Activated CD8-positive, alpha-beta memory T cell treated with anti-CD3 and anti-CD28 coated beads, Interleukin-2, amount 10 ng/mL, durations not matched to agents 7 days and 5 days (primary cell): ENCODE measurements at regions not wholly inside any gene's neighbourhood (a gene's known extent, or its start where the extent isn't known, plus 50 kb on each side); places are given as distances from the start of the nearest gene placed in this dataset.

Experiments
- ATAC-seq: fragments of 150-1000 bp; cut with Tn5 transposase; one replicate; pipeline ENCODE4 v1.10.0; 2021; ENCODE audit warnings: moderate library complexity
- CTCF ChIA-PET: fragments of 350-600 bp; sonication (Branson Sonifier 250); formaldehyde crosslinking; loops from one replicate; lab custom pipeline; 2021; ENCODE audit warnings: antibody characterized with exemption; lab: Charles Lee
- DNase-seq: peaks from one replicate; pipeline ENCODE4 v3.0.0-alpha.2; 2020
- H3K27ac Mint-ChIP-seq: one replicate; pipeline ENCODE4 v1.8.0; 2021; ENCODE audit warnings: mild to moderate bottlenecking, mixed read lengths
- H3K27me3 Mint-ChIP-seq: one replicate; pipeline ENCODE4 v1.8.0; 2021; ENCODE audit warnings: mixed read lengths
- H3K36me3 Mint-ChIP-seq: one replicate; pipeline ENCODE4 v1.8.0; 2021; ENCODE audit warnings: mild to moderate bottlenecking, mixed read lengths
- H3K4me1 Mint-ChIP-seq: one replicate; pipeline ENCODE4 v1.8.0; 2021; ENCODE audit warnings: mixed read lengths
- H3K4me3 Mint-ChIP-seq: one replicate; pipeline ENCODE4 v1.8.0; 2021; ENCODE audit warnings: mild to moderate bottlenecking, moderate library complexity, mixed read lengths
- H3K9me3 Mint-ChIP-seq: one replicate; pipeline ENCODE4 v1.8.0; 2022; ENCODE audit warnings: low read depth, mixed read lengths

GRCh38 chr3:177563792-177564191 is 366.5 kb upstream of the TBL1XR1 start:
- no peak for ATAC-seq
- no peaks in the 10 kb centered on the region for H3K4me1 Mint-ChIP-seq
- no peak overlapping the region for H3K27ac Mint-ChIP-seq
- CTCF ChIA-PET: interaction anchor here (0.6 kb wide), 1 partner anchor 526 kb away, joined by 3 read pairs; no protein-coding TSS in a partner anchor
- no peaks in the 10 kb centered on the region for H3K27me3 Mint-ChIP-seq
- H3K9me3 Mint-ChIP-seq: no peaks in the 10 kb centered on the region
- DNase-seq: no peak
- no peak overlapping the region for H3K4me3 Mint-ChIP-seq
- H3K36me3 Mint-ChIP-seq: no peaks in the 10 kb centered on the region

- Mint-ChIP-seq H3K27me3 (no peaks in the 10 kb centered on the region), H3K9me3 (no peaks in the 10 kb centered on the region), H3K4me1 (no peaks in the 10 kb centered on the region), H3K36me3 (no peaks in the 10 kb centered on the region), H3K4me3 (no peak overlapping the region), H3K27ac (no peak overlapping the region)
- ATAC-seq (no peak), DNase-seq (no peak)
- CTCF ChIA-PET: no interaction called here
These were observed 368.7 kb upstream of the TBL1XR1 start for GRCh38 chr3:177565981-177566380.

- Mint-ChIP-seq H3K4me3 (no peak overlapping the region), H3K4me1 (no peaks in the 10 kb centered on the region), H3K27me3 (no peaks in the 10 kb centered on the region), H3K36me3 (no peaks in the 10 kb centered on the region), H3K27ac (no peak overlapping the region), H3K9me3 (no peaks in the 10 kb centered on the region)
- DNase-seq: no peak
- ATAC-seq: no peak
- CTCF ChIA-PET: interaction anchor here (0.9 to 1.1 kb wide), 2 partner anchors 14 to 17 kb away, joined by 3 read pairs; no protein-coding TSS in a partner anchor
These were observed 370.6 kb upstream of the TBL1XR1 start for GRCh38 chr3:177567833-177568232.

- Mint-ChIP-seq H3K4me1 (no peaks in the 10 kb centered on the region), H3K27ac (no peak overlapping the region), H3K4me3 (no peak overlapping the region), H3K27me3 (no peaks in the 10 kb centered on the region), H3K36me3 (no peaks in the 10 kb centered on the region), H3K9me3 (no peaks in the 10 kb centered on the region)
- no peak for DNase-seq
- ATAC-seq: no peak
- CTCF ChIA-PET: no interaction called here
These were observed 371.9 kb upstream of the TBL1XR1 start for GRCh38 chr3:177569193-177569592.

- Mint-ChIP-seq H3K27me3 (no peaks in the 10 kb centered on the region), H3K36me3 (no peaks in the 10 kb centered on the region), H3K4me3 (no peak overlapping the region), H3K4me1 (no peaks in the 10 kb centered on the region), H3K27ac (no peak overlapping the region), H3K9me3 (no peaks in the 10 kb centered on the region)
- CTCF ChIA-PET: no interaction called here
- no peak for DNase-seq
- no peak for ATAC-seq
These were observed 372.8 kb upstream of the TBL1XR1 start for GRCh38 chr3:177569875-177570657.

- Mint-ChIP-seq H3K9me3 (no peaks in the 10 kb centered on the region), H3K27ac (no peak overlapping the region), H3K36me3 (no peaks in the 10 kb centered on the region), H3K4me3 (no peak overlapping the region), H3K4me1 (no peaks in the 10 kb centered on the region), H3K27me3 (no peaks in the 10 kb centered on the region)
- ATAC-seq (no peak), DNase-seq (no peak)
- CTCF ChIA-PET: interaction anchor here (0.6 kb wide), 1 partner anchor 26 kb away, joined by 3 read pairs; no protein-coding TSS in a partner anchor
These were observed 374.1 kb upstream of the TBL1XR1 start for GRCh38 chr3:177571271-177571943.

- no peaks in the 10 kb centered on the region for H3K4me1 Mint-ChIP-seq
These were observed 374.6 kb upstream of the TBL1XR1 start for GRCh38 chr3:177571944-177572315.

GRCh38 chr3:177574222-177574856 is 377.1 kb upstream of the TBL1XR1 start:
- Mint-ChIP-seq H3K27ac (no peak overlapping the region), H3K27me3 (no peaks in the 10 kb centered on the region), H3K9me3 (no peaks in the 10 kb centered on the region), H3K4me3 (no peak overlapping the region), H3K36me3 (no peaks in the 10 kb centered on the region), H3K4me1 (no peaks in the 10 kb centered on the region)
- DNase-seq: no peak
- CTCF ChIA-PET: no interaction called here
- ATAC-seq: no peak

More at GRCh38 chr3:177571944-177572315, 374.6 kb upstream of the TBL1XR1 start:
- no peak overlapping the region for H3K27ac Mint-ChIP-seq
- H3K4me3 Mint-ChIP-seq: no peak overlapping the region
- no peaks in the 10 kb centered on the region for H3K9me3 Mint-ChIP-seq
- no peaks in the 10 kb centered on the region for H3K27me3 Mint-ChIP-seq
- CTCF ChIA-PET: interaction anchor here (0.6 kb wide), 1 partner anchor 26 kb away, joined by 3 read pairs; no protein-coding TSS in a partner anchor
- DNase-seq: no peak
- no peaks in the 10 kb centered on the region for H3K36me3 Mint-ChIP-seq
- no peak for ATAC-seq

GRCh38 chr3:177576746-177577145 is 379.5 kb upstream of the TBL1XR1 start:
- ATAC-seq (no peak), DNase-seq (no peak)
- Mint-ChIP-seq H3K9me3 (no peaks in the 10 kb centered on the region), H3K27ac (no peak overlapping the region), H3K27me3 (no peaks in the 10 kb centered on the region), H3K36me3 (no peaks in the 10 kb centered on the region), H3K4me3 (no peak overlapping the region), H3K4me1 (no peaks in the 10 kb centered on the region)
- CTCF ChIA-PET: no interaction called here

GRCh38 chr3:177578488-177578887 is 381.2 kb upstream of the TBL1XR1 start:
- Mint-ChIP-seq H3K9me3 (peaks cover 2% of the 10 kb centered on the region), H3K36me3 (peaks cover 3% of the 10 kb centered on the region), H3K27ac (no peak overlapping the region), H3K27me3 (no peaks in the 10 kb centered on the region), H3K4me1 (no peaks in the 10 kb centered on the region), H3K4me3 (no peak overlapping the region)
- DNase-seq (no peak), ATAC-seq (no peak)
- CTCF ChIA-PET: interaction anchor here (1.2 kb wide), 1 partner anchor 13 kb away, joined by 3 read pairs; no protein-coding TSS in a partner anchor

- ATAC-seq: no peak
- peaks cover 3% of the 10 kb centered on the region for H3K36me3 Mint-ChIP-seq
- peaks cover 2% of the 10 kb centered on the region for H3K9me3 Mint-ChIP-seq
- no peak overlapping the region for H3K27ac Mint-ChIP-seq
- no peaks in the 10 kb centered on the region for H3K4me1 Mint-ChIP-seq
- DNase-seq: no peak
- no peak overlapping the region for H3K4me3 Mint-ChIP-seq
- no peaks in the 10 kb centered on the region for H3K27me3 Mint-ChIP-seq
- CTCF ChIA-PET: interaction anchor here (1.2 kb wide), 1 partner anchor 12 kb away, joined by 3 read pairs; no protein-coding TSS in a partner anchor
These were observed 382.1 kb upstream of the TBL1XR1 start for GRCh38 chr3:177579419-177579818.

- DNase-seq (no peak), ATAC-seq (no peak)
- Mint-ChIP-seq H3K4me3 (no peak overlapping the region), H3K36me3 (peaks cover 3% of the 10 kb centered on the region), H3K27me3 (no peaks in the 10 kb centered on the region), H3K27ac (no peak overlapping the region), H3K4me1 (no peaks in the 10 kb centered on the region), H3K9me3 (peaks cover 2% of the 10 kb centered on the region)
- CTCF ChIA-PET: no interaction called here
These were observed 383.2 kb upstream of the TBL1XR1 start for GRCh38 chr3:177580437-177580836.

- CTCF ChIA-PET: no interaction called here
- peaks cover 10% of the 10 kb centered on the region for H3K36me3 Mint-ChIP-seq
- no peak for DNase-seq
- no peak overlapping the region for H3K4me3 Mint-ChIP-seq
- H3K9me3 Mint-ChIP-seq: peaks cover 10% of the 10 kb centered on the region
- ATAC-seq: no peak
- no peaks in the 10 kb centered on the region for H3K27me3 Mint-ChIP-seq
- peaks cover 11% of the 10 kb centered on the region for H3K4me1 Mint-ChIP-seq
- no peak overlapping the region for H3K27ac Mint-ChIP-seq
These were observed 388.0 kb upstream of the TBL1XR1 start for GRCh38 chr3:177585271-177585670.
